HG03565 (cell line): ENCODE measurements at regions not wholly inside any gene's neighbourhood (a gene's known extent, or its start where the extent isn't known, plus 50 kb on each side); places are given as distances from the start of the nearest gene placed in this dataset.

ENCODE experiments used
- ATAC-seq: cut with Tn5 transposase; IDR thresholded peaks from one replicate; pipeline ENCODE4 v1.9.1; 2021; ENCODE audit warnings: mild to moderate bottlenecking, moderate library complexity; ENCODE audit not compliant: unreplicated experiment

GRCh38 chr12:107436836-107437235 is 248.8 kb upstream of the PWP1 start:
- no peak for ATAC-seq

GRCh38 chr12:107437954-107438353 is 247.6 kb upstream of the PWP1 start:
- ATAC-seq = no peak

GRCh38 chr12:107439026-107439738 is 246.4 kb upstream of the PWP1 start:
- no peak for ATAC-seq

GRCh38 chr12:107440606-107441005 is 245.0 kb upstream of the PWP1 start:
- no peak for ATAC-seq

GRCh38 chr12:107441665-107442300 is 243.8 kb upstream of the PWP1 start:
- ATAC-seq = no peak

GRCh38 chr12:107442326-107442987 is 243.1 kb upstream of the PWP1 start:
- ATAC-seq = no peak

- no peak for ATAC-seq
Observed at GRCh38 chr12:107443320-107444090, 242.1 kb upstream of the PWP1 start.

GRCh38 chr12:107444771-107445170 is 240.8 kb upstream of the PWP1 start:
- ATAC-seq = no peak

GRCh38 chr12:107446476-107446875 is 239.1 kb upstream of the PWP1 start:
- no peak for ATAC-seq

- no peak for ATAC-seq
Observed at GRCh38 chr12:107447336-107447735, 238.3 kb upstream of the PWP1 start.

GRCh38 chr12:107448198-107448597 is 237.4 kb upstream of the PWP1 start:
- ATAC-seq = no peak

- ATAC-seq = no peak
Observed at GRCh38 chr12:107449891-107450290, 235.7 kb upstream of the PWP1 start.

- no peak for ATAC-seq
Observed at GRCh38 chr12:107450541-107450940, 235.1 kb upstream of the PWP1 start.

- no peak for ATAC-seq
Observed at GRCh38 chr12:107451246-107451645, 234.4 kb upstream of the PWP1 start.

- ATAC-seq = no peak
Observed at GRCh38 chr12:107454109-107454830, 231.3 kb upstream of the PWP1 start.

GRCh38 chr12:107457362-107457935 is 228.2 kb upstream of the PWP1 start:
- no peak for ATAC-seq

GRCh38 chr12:107458163-107458562 is 227.4 kb upstream of the PWP1 start:
- no peak for ATAC-seq

GRCh38 chr12:107458990-107459389 is 226.6 kb upstream of the PWP1 start:
- no peak for ATAC-seq

GRCh38 chr12:107459641-107460040 is 226.0 kb upstream of the PWP1 start:
- ATAC-seq = no peak

GRCh38 chr12:107461222-107461975 is 224.2 kb upstream of the PWP1 start:
- no peak for ATAC-seq
